Tibial nerve (tissue), 4 donors: ENCODE measurements at regions not wholly inside any gene's neighbourhood (a gene's known extent, or its start where the extent isn't known, plus 50 kb on each side); places are given as distances from the start of the nearest gene placed in this dataset.

ENCODE experiments used
- DNase-seq, 2 donors: peaks; one replicate each; pipeline ENCODE4 v3.0.0-alpha.2; 2019; ENCODE audit warnings: low spot score in 2 of 2
- H3K27ac ChIP-seq, 4 donors: fragments of 200-600 bp; sonication (generic) in 3 of 4; one replicate each; pipeline ENCODE4 v1.5.1; 2017 to 2019; ENCODE audit warnings: mild to moderate bottlenecking in 1 of 4
- H3K27me3 ChIP-seq, 2 donors: fragments of 200-600 bp; sonication (generic) in 1 of 2; one replicate each; pipeline versions ENCODE4 v1.5.1 to v1.6.0; 2017 to 2019
- H3K36me3 ChIP-seq, 3 donors: fragments of 200-600 bp; sonication (generic); one replicate each; pipeline ENCODE4 v1.5.1; 2018 to 2019
- H3K4me1 ChIP-seq, 4 donors: fragments of 200-600 bp; sonication (generic) in 3 of 4; one replicate each; pipeline ENCODE4 v1.5.1; 2017 to 2019
- H3K4me3 ChIP-seq, 4 donors: fragments of 200-600 bp; sonication (generic) in 3 of 4; one replicate each; pipeline ENCODE4 v1.5.1; 2017 to 2019; ENCODE audit warnings: mild to moderate bottlenecking in 1 of 4, moderate library complexity in 1 of 4
- H3K9me3 ChIP-seq, 4 donors: fragments of 200-600 bp; sonication (generic) in 3 of 4; one replicate each; pipeline ENCODE4 v1.5.1; 2017 to 2019
- EP300 ChIP-seq, 2 donors: sonication (generic); formaldehyde crosslinking; IDR thresholded peaks; one replicate each; pipeline ENCODE4 v1.6.1; 2017; ENCODE audit warnings: antibody characterized with exemption in 2 of 2, mild to moderate bottlenecking in 1 of 2
- POLR2A ChIP-seq, 2 donors: fragments of 450-650 bp; IDR thresholded peaks; one replicate each; pipeline ENCODE4 v1.6.1; 2017; ENCODE audit warnings: antibody characterized with exemption in 2 of 2, mild to moderate bottlenecking in 2 of 2, moderate library complexity in 2 of 2
- WGBS, 2 donors: methylation state at CpG; one replicate each; pipeline ENCODE4 v1.1.5; 2018; 5-methylcytosine and 5-hydroxymethylcytosine counted together
- TF ChIP-seq, protein P1 (sequence below), 5 experiments: fragments of 200-600 bp in 3 of 5; fragments of 450-650 bp in 2 of 5; sonication (generic) in 3 of 5; IDR thresholded peaks; one replicate each; pipeline ENCODE4 v1.5.1; 2016 to 2019; ENCODE audit warnings: antibody characterized with exemption in 5 of 5, mild to moderate bottlenecking in 3 of 5, moderate library complexity in 2 of 5

DNA sequence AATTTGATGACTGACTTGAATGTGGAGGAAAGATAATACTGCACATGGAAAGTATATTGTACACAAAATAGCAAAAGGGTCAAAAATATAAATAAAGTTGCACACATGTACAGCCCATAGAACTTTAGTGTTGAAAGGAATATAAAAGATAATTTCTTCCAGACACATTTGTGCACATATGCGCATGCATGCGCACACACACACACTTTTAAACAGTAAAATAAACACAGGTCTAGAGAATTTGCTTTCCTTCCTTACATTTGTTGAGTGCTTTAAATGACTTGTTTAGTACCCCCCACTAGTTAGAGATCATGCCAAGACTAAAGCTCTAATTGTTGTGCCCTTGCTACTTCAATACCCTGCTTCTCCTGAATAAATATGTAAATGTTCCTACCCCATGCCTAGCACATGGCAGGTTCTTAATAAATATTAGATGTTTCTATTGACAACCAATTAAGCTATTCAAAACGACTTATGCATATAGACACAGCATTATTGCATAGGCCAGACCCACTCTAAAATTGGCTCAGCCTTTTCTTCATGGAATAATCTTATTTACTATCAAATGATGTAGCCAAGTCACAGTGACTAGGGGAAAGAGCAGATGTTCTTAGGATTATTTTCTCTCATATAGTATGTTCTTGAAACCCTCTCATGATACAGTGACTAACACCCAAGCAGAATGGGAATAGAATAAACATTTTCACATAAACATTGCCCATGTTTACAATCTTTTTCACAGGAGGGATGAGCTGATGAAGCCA is 165.5 kb upstream of the ACVR2A start:
- TF ChIP-seq, protein P1, sequence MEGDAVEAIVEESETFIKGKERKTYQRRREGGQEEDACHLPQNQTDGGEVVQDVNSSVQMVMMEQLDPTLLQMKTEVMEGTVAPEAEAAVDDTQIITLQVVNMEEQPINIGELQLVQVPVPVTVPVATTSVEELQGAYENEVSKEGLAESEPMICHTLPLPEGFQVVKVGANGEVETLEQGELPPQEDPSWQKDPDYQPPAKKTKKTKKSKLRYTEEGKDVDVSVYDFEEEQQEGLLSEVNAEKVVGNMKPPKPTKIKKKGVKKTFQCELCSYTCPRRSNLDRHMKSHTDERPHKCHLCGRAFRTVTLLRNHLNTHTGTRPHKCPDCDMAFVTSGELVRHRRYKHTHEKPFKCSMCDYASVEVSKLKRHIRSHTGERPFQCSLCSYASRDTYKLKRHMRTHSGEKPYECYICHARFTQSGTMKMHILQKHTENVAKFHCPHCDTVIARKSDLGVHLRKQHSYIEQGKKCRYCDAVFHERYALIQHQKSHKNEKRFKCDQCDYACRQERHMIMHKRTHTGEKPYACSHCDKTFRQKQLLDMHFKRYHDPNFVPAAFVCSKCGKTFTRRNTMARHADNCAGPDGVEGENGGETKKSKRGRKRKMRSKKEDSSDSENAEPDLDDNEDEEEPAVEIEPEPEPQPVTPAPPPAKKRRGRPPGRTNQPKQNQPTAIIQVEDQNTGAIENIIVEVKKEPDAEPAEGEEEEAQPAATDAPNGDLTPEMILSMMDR (IDR thresholded peaks at IDR 0.05), result no peak
- no peak for TF ChIP-seq POLR2A (IDR thresholded peaks at IDR 0.05)
- no peak for DNase-seq
- H3K27ac ChIP-seq, result no peak overlapping the region
- H3K4me1 ChIP-seq, result no peaks in the 10 kb centered on the region
- no peak overlapping the region for H3K4me3 ChIP-seq
- no peaks in the 10 kb centered on the region for H3K36me3 ChIP-seq
- WGBS, 2 donors, result 73 to 74% methylated on average over 3 of the region's 3 CpGs
- no peaks in the 10 kb centered on the region for H3K9me3 ChIP-seq
- H3K27me3 ChIP-seq, result no peaks in the 10 kb centered on the region

DNA sequence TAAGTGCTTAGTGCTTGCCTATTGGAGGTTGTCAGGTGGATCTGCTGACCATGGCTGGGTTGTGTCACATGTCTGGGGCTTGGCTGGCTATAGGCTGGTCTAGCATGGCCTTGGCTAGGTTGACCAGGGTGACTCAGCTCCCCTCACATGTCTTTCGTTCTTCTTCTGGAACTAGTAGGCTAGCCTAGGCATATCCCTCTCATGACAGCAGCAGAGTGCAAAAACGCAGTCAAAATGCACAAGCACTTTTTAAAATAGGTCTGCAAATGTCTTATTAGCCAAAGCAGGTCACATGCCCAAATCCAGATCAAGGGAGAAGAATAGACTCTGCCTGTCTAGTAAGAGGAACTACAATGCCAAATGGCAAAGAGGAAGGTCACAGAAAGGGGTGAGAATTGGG is 179.7 kb upstream of the ACVR2A start:
- WGBS, 2 donors, result 79 to 88% methylated on average over 2 of the region's 2 CpGs
- no peak for DNase-seq

DNA sequence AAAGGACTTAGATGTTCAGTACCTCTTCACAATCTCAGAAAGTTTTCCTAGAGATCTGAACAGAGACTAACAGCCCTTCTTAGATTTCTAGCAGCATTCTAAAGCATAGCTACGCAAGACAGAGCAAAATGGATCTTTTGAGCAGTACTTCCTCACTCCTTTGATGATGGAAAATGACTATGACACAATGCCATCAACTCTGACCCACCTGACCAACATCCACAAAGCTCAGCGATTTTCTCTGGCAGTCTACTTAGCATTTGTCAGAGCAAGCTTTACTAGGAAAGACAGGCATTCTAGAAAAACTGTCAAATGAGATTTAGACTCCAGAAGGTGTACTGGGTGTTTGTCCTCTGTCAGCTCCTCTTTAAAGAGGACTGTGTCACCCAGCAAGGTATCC is 180.9 kb upstream of the ACVR2A start:
- no peak for DNase-seq
- WGBS, 2 donors, result 65 to 67% methylated on average over 2 of the region's 2 CpGs
- no peaks in the 10 kb centered on the region for H3K27me3 ChIP-seq
- H3K4me3 ChIP-seq, result no peak overlapping the region
- TF ChIP-seq POLR2A (IDR thresholded peaks at IDR 0.05), result no peak
- TF ChIP-seq, protein P1 (IDR thresholded peaks at IDR 0.05), result no peak
- no peak overlapping the region for H3K27ac ChIP-seq
- H3K4me1 ChIP-seq, result no peaks in the 10 kb centered on the region
- no peaks in the 10 kb centered on the region for H3K36me3 ChIP-seq
- H3K9me3 ChIP-seq, result no peaks in the 10 kb centered on the region

More for the DNA sequence above, 179.7 kb upstream of the ACVR2A start:
- Histone ChIP-seq H3K27me3 (no peaks in the 10 kb centered on the region), H3K4me1 (no peaks in the 10 kb centered on the region), H3K4me3 (no peak overlapping the region), H3K36me3 (no peaks in the 10 kb centered on the region), H3K9me3 (no peaks in the 10 kb centered on the region), H3K27ac (no peak overlapping the region)
- no peak for TF ChIP-seq POLR2A (IDR thresholded peaks at IDR 0.05)

DNA sequence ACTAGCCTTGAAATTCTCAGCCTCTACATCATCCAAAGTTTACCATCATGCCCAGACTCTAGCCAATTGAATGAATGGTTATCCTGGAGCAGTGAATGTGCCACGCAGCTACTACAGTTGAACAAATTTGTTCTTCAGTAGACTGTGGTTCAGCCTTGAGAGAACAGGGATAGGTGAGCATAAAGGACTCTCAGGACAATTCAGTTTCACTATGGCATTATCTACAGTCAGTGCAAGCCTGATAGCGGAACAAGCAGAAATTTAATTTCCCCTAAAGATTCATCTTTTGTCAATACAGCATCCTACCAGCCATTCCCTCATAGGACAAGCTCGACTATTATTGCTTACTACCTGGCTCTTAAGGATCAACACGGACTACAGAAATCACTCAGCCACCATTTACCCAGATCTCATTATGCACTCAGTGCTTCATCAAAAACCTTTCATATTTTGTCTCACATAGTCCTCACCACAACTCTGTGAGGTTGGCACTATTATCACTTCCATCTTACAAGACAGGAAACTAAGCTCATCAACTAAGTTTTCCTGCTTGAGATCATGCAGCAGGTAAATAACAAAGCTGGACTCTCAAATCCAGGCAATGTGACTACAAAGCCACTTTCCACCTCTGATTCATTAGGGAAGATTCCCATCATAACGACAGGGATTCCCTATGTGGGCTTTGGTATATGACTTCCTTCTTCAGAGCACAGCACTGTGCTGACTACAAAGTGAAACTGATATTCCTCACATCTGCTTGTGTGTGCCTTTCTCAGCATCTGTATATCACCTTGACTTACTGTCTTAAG is 181.5 kb upstream of the ACVR2A start:
- H3K36me3 ChIP-seq, result no peaks in the 10 kb centered on the region
- no peak overlapping the region for H3K4me3 ChIP-seq
- DNase-seq, result no peak
- no peak overlapping the region for H3K27ac ChIP-seq
- 86 to 88% methylated on average over 5 of the region's 5 CpGs for WGBS, 2 donors
- TF ChIP-seq, protein P1 (IDR thresholded peaks at IDR 0.05), result no peak
- no peak for TF ChIP-seq POLR2A (IDR thresholded peaks at IDR 0.05)
- no peak for TF ChIP-seq EP300 (IDR thresholded peaks at IDR 0.05)
- no peaks in the 10 kb centered on the region for H3K27me3 ChIP-seq
- no peaks in the 10 kb centered on the region for H3K9me3 ChIP-seq
- no peaks in the 10 kb centered on the region for H3K4me1 ChIP-seq

DNA sequence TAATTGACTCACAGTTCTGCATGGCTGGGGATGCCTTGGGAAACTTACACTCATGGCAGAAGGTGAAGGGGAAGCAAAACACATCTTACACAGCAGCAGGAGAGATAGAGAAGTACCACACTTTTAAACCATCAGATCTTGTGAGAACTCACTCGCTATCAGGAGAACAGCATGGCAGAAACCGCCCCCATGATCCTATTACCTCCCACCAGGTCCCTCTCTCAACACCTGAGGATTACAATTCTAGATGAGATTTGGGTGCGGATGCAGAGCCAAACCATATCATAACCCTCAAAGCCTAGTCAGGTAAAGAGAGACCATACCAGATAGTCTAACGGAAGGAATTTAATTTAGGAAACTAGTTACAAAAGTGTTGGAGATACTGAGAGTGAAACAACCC is 182.6 kb upstream of the ACVR2A start:
- no peaks in the 10 kb centered on the region for H3K36me3 ChIP-seq
- H3K27me3 ChIP-seq, result no peaks in the 10 kb centered on the region
- TF ChIP-seq POLR2A (IDR thresholded peaks at IDR 0.05) (no peak), EP300 (IDR thresholded peaks at IDR 0.05) (no peak)
- TF ChIP-seq, protein P1 (IDR thresholded peaks at IDR 0.05), result no peak
- H3K4me3 ChIP-seq, result no peak overlapping the region
- H3K9me3 ChIP-seq, result no peaks in the 10 kb centered on the region
- no peak for DNase-seq
- WGBS, 2 donors, result 94 to 95% methylated on average over 4 of the region's 4 CpGs
- no peak overlapping the region for H3K27ac ChIP-seq
- H3K4me1 ChIP-seq, result no peaks in the 10 kb centered on the region
